GM12878 (cell line): ENCODE measurements at regions not wholly inside any gene's neighbourhood (a gene's known extent, or its start where the extent isn't known, plus 50 kb on each side); places are given as distances from the start of the nearest gene placed in this dataset.

Experiments
- CTCF ChIP-seq, 3 experiments: IDR thresholded peaks in 2 of 3; conservative IDR thresholded peaks in 1 of 3; 2 replicates each; pipeline ENCODE4 v1.5.1; 2011; ENCODE audit warnings: low read depth in 3 of 3, low read length in 3 of 3, mild to moderate bottlenecking in 3 of 3, control low read depth in 2 of 3, moderate library complexity in 2 of 3, inconsistent platforms in 1 of 3, mixed read lengths in 1 of 3; ENCODE audit not compliant: control insufficient read depth in 2 of 3, insufficient read depth in 1 of 3; ENCODE audit errors: extremely low read depth in 1 of 3
- GABPA ChIP-seq: IDR thresholded peaks from 2 replicates; pipeline ENCODE4 v1.6.1; 2014; ENCODE audit warnings: antibody characterized with exemption, low read depth, mild to moderate bottlenecking, inconsistent platforms
- POU2F2 ChIP-seq: IDR thresholded peaks from 3 replicates; pipeline ENCODE4 v1.6.1; 2011; ENCODE audit warnings: low read depth, mild to moderate bottlenecking, low read length, borderline replicate concordance
- RAD21 ChIP-seq: IDR thresholded peaks from 2 replicates; pipeline ENCODE4 v1.6.1; 2011; ENCODE audit warnings: mild to moderate bottlenecking, low read depth, low read length, moderate library complexity; ENCODE audit not compliant: insufficient read depth
- SREBF1 ChIP-seq: IDR thresholded peaks from 2 replicates; pipeline ENCODE4 v1.6.1; 2012; ENCODE audit warnings: mild to moderate bottlenecking, low read length
- SUZ12 ChIP-seq: fragments of 200-600 bp; sonication (generic); IDR thresholded peaks from one replicate; pipeline ENCODE4 v1.6.1; 2018; ENCODE audit warnings: antibody characterized with exemption, mild to moderate bottlenecking; ENCODE audit not compliant: unreplicated experiment
- TF ChIP-seq, protein P1 (sequence below): fragments of 450-650 bp; IDR thresholded peaks from 2 replicates; pipeline ENCODE4 v1.6.1; 2017; ENCODE audit warnings: low read depth, mild to moderate bottlenecking, moderate library complexity

GRCh38 chr16:66189951-66190350 is 176.5 kb upstream of the CDH5 start:
- no peak for TF ChIP-seq POU2F2
- no peak for TF ChIP-seq CTCF (IDR thresholded peaks at IDR 0.05 in 2 of 3, conservative IDR thresholded peaks at IDR 0.05 in 1 of 3; ENCODE audit: control insufficient read depth in 2 of 3, extremely low read depth in 1 of 3, insufficient read depth in 1 of 3, low read depth in 3 of 3, low read length in 3 of 3)
- TF ChIP-seq SUZ12 = no peak
- TF ChIP-seq RAD21 = no peak
- TF ChIP-seq GABPA = no peak
- TF ChIP-seq, protein P1, sequence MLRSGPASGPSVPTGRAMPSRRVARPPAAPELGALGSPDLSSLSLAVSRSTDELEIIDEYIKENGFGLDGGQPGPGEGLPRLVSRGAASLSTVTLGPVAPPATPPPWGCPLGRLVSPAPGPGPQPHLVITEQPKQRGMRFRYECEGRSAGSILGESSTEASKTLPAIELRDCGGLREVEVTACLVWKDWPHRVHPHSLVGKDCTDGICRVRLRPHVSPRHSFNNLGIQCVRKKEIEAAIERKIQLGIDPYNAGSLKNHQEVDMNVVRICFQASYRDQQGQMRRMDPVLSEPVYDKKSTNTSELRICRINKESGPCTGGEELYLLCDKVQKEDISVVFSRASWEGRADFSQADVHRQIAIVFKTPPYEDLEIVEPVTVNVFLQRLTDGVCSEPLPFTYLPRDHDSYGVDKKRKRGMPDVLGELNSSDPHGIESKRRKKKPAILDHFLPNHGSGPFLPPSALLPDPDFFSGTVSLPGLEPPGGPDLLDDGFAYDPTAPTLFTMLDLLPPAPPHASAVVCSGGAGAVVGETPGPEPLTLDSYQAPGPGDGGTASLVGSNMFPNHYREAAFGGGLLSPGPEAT = no peak
- no peak for TF ChIP-seq SREBF1
